Heart right ventricle (tissue), 16 donors: ENCODE measurements at regions not wholly inside any gene's neighbourhood (a gene's known extent, or its start where the extent isn't known, plus 50 kb on each side); places are given as distances from the start of the nearest gene placed in this dataset.
"Not testable (repeated sequence)": the region's sequence is repeated elsewhere in the genome, so short reads cannot be mapped to it uniquely, and the experiment has no call there.

Source experiments
- ATAC-seq, 8 donors: fragments of 200-7000 bp; cut with Tn5 transposase; one replicate each; pipeline ENCODE4 v1.9.1; 2020; ENCODE audit warnings: mild to moderate bottlenecking in 8 of 8, moderate library complexity in 8 of 8, moderate number of reproducible peaks in 1 of 8
- DNase-seq, 2 donors: peaks; one replicate each; pipeline ENCODE4 v3.0.0-alpha.2; 2020
- H3K27ac ChIP-seq, 10 donors: fragments of 200-600 bp; sonication (generic) in 2 of 10; one replicate each; pipeline versions ENCODE4 v1.5.0 to v1.8.0; 2020 to 2022; ENCODE audit warnings: mild to moderate bottlenecking in 3 of 10
- H3K27me3 ChIP-seq, 7 donors: fragments of 200-600 bp; one replicate each; pipeline ENCODE4 v1.8.0; 2021 to 2022; ENCODE audit warnings: mild to moderate bottlenecking in 2 of 7
- H3K36me3 ChIP-seq, 9 donors: fragments of 200-600 bp; sonication (generic) in 1 of 9; one replicate each; pipeline versions ENCODE4 v1.5.0 to v1.8.0; 2020 to 2022; ENCODE audit warnings: mild to moderate bottlenecking in 2 of 9
- H3K4me1 ChIP-seq, 9 donors: fragments of 200-600 bp; sonication (generic) in 1 of 9; one replicate each; pipeline versions ENCODE4 v1.5.0 to v1.8.0; 2020 to 2022; ENCODE audit warnings: mild to moderate bottlenecking in 4 of 9
- H3K4me3 ChIP-seq, 10 donors: fragments of 200-600 bp; sonication (generic) in 2 of 10; one replicate each; pipeline versions ENCODE4 v1.5.0 to v1.8.0; 2020 to 2022; ENCODE audit warnings: mild to moderate bottlenecking in 7 of 10, moderate library complexity in 2 of 10
- H3K9me3 ChIP-seq, 11 donors: fragments of 200-600 bp in 10 of 11; sonication (generic) in 2 of 11; one replicate each; pipeline versions ENCODE4 v1.5.0 to v1.8.0; 2013 to 2022; ENCODE audit warnings: mild to moderate bottlenecking in 2 of 11, control low read depth in 1 of 11, moderate library complexity in 1 of 11
- CTCF ChIP-seq, 9 donors: fragments of 200-600 bp; sonication (generic) in 2 of 9; IDR thresholded peaks; one replicate each; pipeline versions ENCODE4 v1.5.0 to v1.8.0; 2021 to 2022; ENCODE audit warnings: antibody characterized with exemption in 9 of 9, mild to moderate bottlenecking in 5 of 9, moderate library complexity in 1 of 9
- WGBS, 2 donors: extraction: QIAGEN DNeasy Blood & Tissue Kit; methylation state at CpG; one replicate each; pipeline ENCODE4 v1.1.7; 2013; ENCODE audit warnings: inconsistent platforms in 1 of 2; 5-methylcytosine and 5-hydroxymethylcytosine counted together
- intact Hi-C, 10 donors: fragments of 100-400 bp; cut with DNase I; formaldehyde crosslinking; loops; one replicate each; pipeline versions ENCODE4 v1.11.1 to v1.14.2; 2022
- donor health status: Arrhythmogenic right ventricular cardiomyopathy.
- donor health status: ischemic (EF 13 %, LVEDD 7.1; RV severe dilation, severe dysfunction).
- donor health status: healthy with polysubstance abuse.
- donor health status: DM: no; HTN: yes; CAD: no.
- donor health status: DM: no; HTN: no; CAD: no.
- donor health status: ischemic (EF 25% LVEDD 6.9; RV normal size, moderate dysfunction).
- donor health status: ischemic (EF 25% LVEDD 5.7; RV mildly dilated, moderate dysfunction).
- donor health status: healthy.
- donor health status: DM: yes; HTN: yes; CAD: no.
- donor health status: Ischemic cardiomyopathy.
- donor health status: ischemic (EF 35%, LVEDD 5.7; RV mildly dilated, moderate dysfunction).
- donor health status: nonischemic (EF 11% LVEDD 7.7; RV severe dilation, severe dysfunction).
- donor health status: DM: yes; HTN: yes; CAD: no.
- donor health status: PGD.
- donor health status: ischemic (EF 29% LVEDD 5.4; RV normal size, mild dysfunction).
- donor health status: nonischemic (EF 23%, LVEDD 6.1; RV moderate dilation, normal function).

GRCh38 chr3:148518520-148518919, 179.2 kb upstream of the AGTR1 start:
- Histone ChIP-seq H3K27ac (no peak overlapping the region), H3K9me3 (peaks cover 0 to 9% (median 0%) of the 10 kb centered on the region in 11 donors), H3K27me3 (no peaks in the 10 kb centered on the region), H3K4me1 (no peaks in the 10 kb centered on the region), H3K4me3 (no peak overlapping the region), H3K36me3 (no peaks in the 10 kb centered on the region)
- intact Hi-C loops, result no loop called here
- TF ChIP-seq CTCF (IDR thresholded peaks at IDR 0.05), result no peak
- DNase-seq (no peak), ATAC-seq (no peak)

- ATAC-seq, intact Hi-C loops: not testable (repeated sequence)
- WGBS, 2 donors, result 82 to 84% methylated on average over 13 of the region's 13 CpGs
Measured at GRCh38 chr3:148525621-148526020, 172.1 kb upstream of the AGTR1 start.

GRCh38 chr3:148528024-148528423, 169.7 kb upstream of the AGTR1 start:
- no peak for TF ChIP-seq CTCF (IDR thresholded peaks at IDR 0.05)

More at GRCh38 chr3:148525621-148526020, 172.1 kb upstream of the AGTR1 start:
- H3K9me3 ChIP-seq, result peaks cover 0 to 33% (median 7%) of the 10 kb centered on the region in 11 donors
- not testable (repeated sequence) for H3K27ac ChIP-seq, H3K36me3 ChIP-seq, H3K4me1 ChIP-seq, H3K27me3 ChIP-seq, DNase-seq, H3K4me3 ChIP-seq

GRCh38 chr3:148531836-148532235, 165.9 kb upstream of the AGTR1 start:
- intact Hi-C loops, result no loop called here
- Histone ChIP-seq H3K27me3 (no peaks in the 10 kb centered on the region), H3K4me3 (no peak overlapping the region), H3K27ac (no peak overlapping the region), H3K36me3 (no peaks in the 10 kb centered on the region), H3K9me3 (peaks cover 0 to 12% (median 7%) of the 10 kb centered on the region in 11 donors), H3K4me1 (no peaks in the 10 kb centered on the region)
- WGBS, 2 donors, result 78 to 86% methylated on average over 2 of the region's 2 CpGs
- DNase-seq (no peak), ATAC-seq (no peak)
- no peak for TF ChIP-seq CTCF (IDR thresholded peaks at IDR 0.05)

More at GRCh38 chr3:148528024-148528423, 169.7 kb upstream of the AGTR1 start:
- intact Hi-C loops, result no loop called here
- H3K27me3 ChIP-seq, result no peaks in the 10 kb centered on the region
- H3K4me3 ChIP-seq, result no peak overlapping the region
- no peak overlapping the region for H3K27ac ChIP-seq
- H3K36me3 ChIP-seq, result no peaks in the 10 kb centered on the region
- H3K9me3 ChIP-seq, result peaks cover 0 to 31% (median 7%) of the 10 kb centered on the region in 11 donors
- H3K4me1 ChIP-seq, result no peaks in the 10 kb centered on the region
- no peak for DNase-seq
- ATAC-seq, result no peak

GRCh38 chr3:148532326-148532725, 165.4 kb upstream of the AGTR1 start:
- no peak for ATAC-seq
- Histone ChIP-seq H3K27ac (no peak overlapping the region), H3K27me3 (no peaks in the 10 kb centered on the region), H3K9me3 (peaks cover 0 to 7% (median 2%) of the 10 kb centered on the region in 11 donors), H3K4me1 (no peaks in the 10 kb centered on the region), H3K36me3 (no peaks in the 10 kb centered on the region), H3K4me3 (no peak overlapping the region)
- intact Hi-C loops, result no loop called here
- TF ChIP-seq CTCF (IDR thresholded peaks at IDR 0.05), result no peak
- 83 to 89% methylated on average over 2 of the region's 2 CpGs for WGBS, 2 donors
- no peak for DNase-seq
